ENCODE measurements at regions not wholly inside any gene's neighbourhood (a gene's known extent, or its start where the extent isn't known, plus 50 kb on each side); places are given as distances from the start of the nearest gene placed in this dataset.

DNA sequence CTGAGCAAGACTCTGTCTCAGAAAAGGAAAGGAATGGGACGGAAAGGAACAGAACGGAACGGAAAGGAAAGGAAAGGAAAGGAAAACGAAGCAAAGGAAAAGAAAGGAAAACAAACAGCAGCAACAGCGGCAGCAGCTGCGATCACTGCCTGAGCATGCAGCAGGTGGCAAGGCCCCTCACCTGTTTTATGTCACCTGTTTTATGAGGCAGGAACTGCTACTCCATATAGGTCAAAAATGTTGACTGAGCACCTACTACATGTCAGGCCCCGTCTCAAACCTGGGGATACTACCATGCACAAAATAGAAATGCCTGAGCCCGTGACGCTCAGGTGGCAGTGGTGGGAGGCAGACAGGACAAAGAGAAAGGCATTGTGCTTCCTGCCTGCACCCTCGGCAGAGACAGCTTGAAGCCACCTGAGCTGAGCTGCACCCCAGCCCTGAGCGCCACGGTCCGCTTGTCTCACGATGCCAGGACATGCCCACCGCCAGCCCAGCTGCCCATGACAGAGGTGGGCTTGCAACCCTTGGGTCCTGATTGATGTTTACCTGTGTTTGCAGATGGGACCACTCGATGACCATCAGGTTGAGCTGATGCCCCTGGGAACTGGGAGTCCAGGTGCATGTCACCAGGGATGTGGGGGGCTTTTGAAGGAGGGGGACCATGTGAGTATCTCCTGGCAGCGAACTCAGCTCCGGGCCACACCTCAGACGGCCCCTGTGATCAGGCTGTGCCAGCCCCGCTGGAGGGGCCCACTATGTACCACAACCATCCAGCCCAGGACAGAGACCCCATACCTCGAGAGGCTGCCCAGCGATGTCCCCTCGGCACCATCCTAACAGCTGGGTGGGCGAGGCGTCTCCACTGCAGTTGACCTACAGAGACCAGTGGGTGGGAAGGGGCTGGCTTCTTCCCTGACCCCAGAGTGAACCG, 77.4 kb downstream of the RMI2 start:
- H3K79me2 ChIP-seq (ENCODE audit: low read depth): no peaks in the 10 kb centered on the region
- H4K20me1 ChIP-seq (ENCODE audit: insufficient read depth): no peaks in the 10 kb centered on the region
- H3K9me2 ChIP-seq (ENCODE audit: insufficient read depth): no peaks in the 10 kb centered on the region
- ChIA-PET CTCF (no interaction called here), POLR2A (ENCODE audit: unreplicated experiment) (no interaction called here)
- H3K9me3 ChIP-seq (ENCODE audit: insufficient read depth, low read depth): no peaks in the 10 kb centered on the region
- no peaks in the 10 kb centered on the region for H3F3A ChIP-seq (ENCODE audit: insufficient read depth, low read depth)
- H3K27me3 ChIP-seq (ENCODE audit: insufficient read depth, low read depth): no peaks in the 10 kb centered on the region
- no peak overlapping the region for H3K4me3 ChIP-seq
- no peak overlapping the region for H2AFZ ChIP-seq
- BruUV-seq (replicated peaks): no TSS peak
- H3K36me3 ChIP-seq (ENCODE audit: low read depth): no peaks in the 10 kb centered on the region
- intact Hi-C loops (cut with micrococcal nuclease; ENCODE audit: unreplicated experiment): no loop called here
- no peak for TF ChIP-seq EZH2 (IDR thresholded peaks at IDR 0.05; ENCODE audit: low read depth)
- TF ChIP-seq CTCF (conservative IDR thresholded peaks at IDR 0.05): no peak
- H3K4me1 ChIP-seq (replicated peaks; ENCODE audit: insufficient read depth): no peaks in the 10 kb centered on the region
- no peak overlapping the region for H3K4me2 ChIP-seq
- H3K27ac ChIP-seq: no peak overlapping the region
- no peak for DNase-seq

DNA sequence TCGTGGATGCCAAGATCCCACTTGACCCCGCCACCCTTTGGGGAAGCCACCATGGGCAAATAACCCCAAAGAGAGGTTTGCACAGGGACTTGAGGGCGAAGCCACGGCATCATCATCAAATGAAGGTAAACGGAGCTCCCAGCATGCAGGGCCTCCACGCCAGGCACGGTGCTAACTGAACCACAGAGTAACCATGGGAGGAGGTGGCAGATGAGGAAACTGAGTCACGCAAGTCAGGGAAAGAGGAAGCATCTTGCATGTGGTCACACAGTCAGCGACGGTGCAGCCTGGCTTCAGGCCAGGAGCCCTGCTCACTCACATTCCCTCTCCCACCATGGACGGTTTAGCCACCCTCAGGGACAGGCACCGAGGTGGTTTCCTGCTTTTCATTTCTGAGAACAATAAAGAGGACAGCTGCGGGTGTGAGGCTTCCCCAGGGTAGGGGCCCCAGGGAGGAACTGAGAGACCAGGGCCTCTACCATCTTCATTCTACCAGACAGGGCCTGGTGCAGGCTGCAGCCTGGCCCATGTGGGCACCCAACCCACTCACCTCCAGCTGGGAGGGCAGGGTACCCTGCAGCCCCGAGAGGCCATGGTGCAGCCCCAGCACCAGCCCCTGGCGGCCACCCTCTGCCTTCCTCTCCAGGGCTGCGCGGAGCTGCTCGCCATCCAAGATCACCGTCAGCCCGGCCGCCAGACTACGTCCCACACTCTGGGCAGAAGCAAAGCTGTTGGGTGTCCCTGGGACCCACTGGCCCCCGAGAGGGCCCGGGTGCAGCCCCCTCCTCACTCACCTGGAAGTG, 78.3 kb downstream of the RMI2 start:
- BruUV-seq (replicated peaks): no TSS peak
- intact Hi-C loops (cut with micrococcal nuclease; ENCODE audit: unreplicated experiment): no loop called here
- CTCF ChIA-PET: interaction anchor here (0.6 kb wide), 1 partner anchor 389 kb away, joined by 3 read pairs; no protein-coding TSS in a partner anchor

More for the DNA sequence above, 78.3 kb downstream of the RMI2 start:
- H2AFZ ChIP-seq: no peak overlapping the region
- no peaks in the 10 kb centered on the region for H3F3A ChIP-seq (ENCODE audit: insufficient read depth, low read depth)
- no peaks in the 10 kb centered on the region for H3K79me2 ChIP-seq (ENCODE audit: low read depth)
- H3K4me3 ChIP-seq: no peak overlapping the region
- no peak for TF ChIP-seq EZH2 (IDR thresholded peaks at IDR 0.05; ENCODE audit: low read depth)
- no peak for TF ChIP-seq CTCF (conservative IDR thresholded peaks at IDR 0.05)
- H3K4me1 ChIP-seq (replicated peaks; ENCODE audit: insufficient read depth): no peaks in the 10 kb centered on the region
- H3K4me2 ChIP-seq: no peak overlapping the region
- H3K9me2 ChIP-seq (ENCODE audit: insufficient read depth): no peaks in the 10 kb centered on the region
- DNase-seq: no peak
- H3K27ac ChIP-seq: no peak overlapping the region
- POLR2A ChIA-PET (ENCODE audit: unreplicated experiment): no interaction called here
- H3K27me3 ChIP-seq (ENCODE audit: insufficient read depth, low read depth): no peaks in the 10 kb centered on the region
- no peaks in the 10 kb centered on the region for H3K36me3 ChIP-seq (ENCODE audit: low read depth)
- H4K20me1 ChIP-seq (ENCODE audit: insufficient read depth): no peaks in the 10 kb centered on the region
- H3K9me3 ChIP-seq (ENCODE audit: insufficient read depth, low read depth): no peaks in the 10 kb centered on the region

All from PC-9 (cell line).